GM12891 (cell line): ENCODE measurements at regions not wholly inside any gene's neighbourhood (a gene's known extent, or its start where the extent isn't known, plus 50 kb on each side); places are given as distances from the start of the nearest gene placed in this dataset.

Source experiments
- POLR2A ChIP-seq: IDR thresholded peaks from 2 replicates; pipeline ENCODE4 v1.6.1; 2011; ENCODE audit warnings: low read depth, low read length, control low read depth
- POLR2AphosphoS5 ChIP-seq: IDR thresholded peaks from 2 replicates; pipeline ENCODE4 v1.6.1; 2011; ENCODE audit warnings: low read depth, low read length, control low read depth
- TAF1 ChIP-seq: IDR thresholded peaks from 2 replicates; pipeline ENCODE4 v1.6.1; 2011; ENCODE audit warnings: low read depth, low read length, control low read depth

GRCh38 chr18:37997695-37998094 lies 432.1 kb upstream of the CELF4 start:
- no peak for TF ChIP-seq POLR2A
- no peak for TF ChIP-seq TAF1
- no peak for TF ChIP-seq POLR2AphosphoS5
